SK-N-SH (cell line): ENCODE measurements at regions not wholly inside any gene's neighbourhood (a gene's known extent, or its start where the extent isn't known, plus 50 kb on each side); places are given as distances from the start of the nearest gene placed in this dataset.

ENCODE experiments used
- CTCF ChIA-PET: fragments of 300-600, 350-600 bp; formaldehyde crosslinking; extraction: SDS; loops from one replicate; lab custom pipeline; 2021; lab: Yijun Ruan, JAX
- POLR2A ChIA-PET: fragments of 350-600 bp; sonication (Branson Sonifier 250); formaldehyde crosslinking; extraction: SDS; loops from one replicate; lab custom pipeline; 2020; ENCODE audit warnings: antibody characterized with exemption, inconsistent platforms; lab: Yijun Ruan, JAX
- DNase-seq: peaks from one replicate; pipeline ENCODE4 v3.0.0; 2012
- H2AFZ ChIP-seq: fragments of 200-600 bp; sonication (generic); 2 replicates; pipeline ENCODE4 v1.8.1; 2016; ENCODE audit warnings: antibody characterized with exemption, mild to moderate bottlenecking, low read depth
- H3F3A ChIP-seq: fragments of 200-600 bp; sonication (generic); replicated peaks from 2 replicates; pipeline ENCODE3; 2016; ENCODE audit warnings: antibody characterized with exemption, mild to moderate bottlenecking; ENCODE audit not compliant: insufficient read depth
- H3K27ac ChIP-seq, 2 experiments: fragments of 200-500 bp in 1 of 2; fragments of 200-600 bp in 1 of 2; sonication (Bioruptor generic) in 1 of 2; sonication (generic), shearing (Covaris generic) in 1 of 2; 2 replicates each; pipeline versions ENCODE4 v1.5.1 to v1.6.1; 2014 to 2016; ENCODE audit warnings: low read depth in 2 of 2, inconsistent platforms in 1 of 2, low read length in 1 of 2, mild to moderate bottlenecking in 1 of 2, mixed read lengths in 1 of 2
- H3K27me3 ChIP-seq: fragments of 200-600 bp; sonication (generic), shearing (Covaris generic); 2 replicates; pipeline ENCODE4 v1.6.1; 2016; ENCODE audit warnings: mixed run types; ENCODE audit not compliant: insufficient read depth
- H3K36me3 ChIP-seq, 2 experiments: fragments of 200-500 bp in 1 of 2; fragments of 200-600 bp in 1 of 2; sonication (Bioruptor generic) in 1 of 2; sonication (generic) in 1 of 2; replicated peaks in 1 of 2; 2 replicates each; pipeline versions ENCODE3 to v1.5.1; 2014 to 2016; ENCODE audit warnings: low read length in 1 of 2, mild to moderate bottlenecking in 1 of 2; ENCODE audit not compliant: insufficient read depth in 2 of 2, control insufficient read depth in 1 of 2
- H3K4me1 ChIP-seq, 2 experiments: fragments of 200-500 bp in 1 of 2; fragments of 200-600 bp in 1 of 2; sonication (Bioruptor generic) in 1 of 2; sonication (generic), shearing (Covaris generic) in 1 of 2; 2 replicates each; pipeline versions ENCODE4 v1.5.1 to v1.6.1; 2014 to 2016; ENCODE audit warnings: low read depth in 1 of 2, low read length in 1 of 2, mixed run types in 1 of 2; ENCODE audit not compliant: insufficient read depth in 2 of 2, control insufficient read depth in 1 of 2
- H3K4me2 ChIP-seq: fragments of 200-600 bp; sonication (generic), shearing (Covaris generic); 2 replicates; pipeline ENCODE4 v1.6.1; 2017; ENCODE audit warnings: mixed run types
- H3K4me3 ChIP-seq, 2 experiments: fragments of 200-500 bp in 1 of 2; fragments of 200-600 bp in 1 of 2; sonication (Bioruptor generic) in 1 of 2; sonication (generic), shearing (Covaris generic) in 1 of 2; 2 replicates each; pipeline versions ENCODE4 v1.5.1 to v1.8.1; 2014 to 2016; ENCODE audit warnings: low read depth in 2 of 2, inconsistent platforms in 1 of 2, low read length in 1 of 2, mild to moderate bottlenecking in 1 of 2, mixed read lengths in 1 of 2, moderate library complexity in 1 of 2
- H3K79me2 ChIP-seq: fragments of 200-600 bp; sonication (generic); 2 replicates; pipeline ENCODE4 v1.8.1; 2017; ENCODE audit warnings: mild to moderate bottlenecking; ENCODE audit not compliant: insufficient read depth
- H3K9ac ChIP-seq: fragments of 200-600 bp; sonication (generic); 2 replicates; pipeline ENCODE4 v1.6.1; 2017; ENCODE audit warnings: mixed run types
- H3K9me2 ChIP-seq: fragments of 200-600 bp; sonication (generic); 2 replicates; pipeline ENCODE4 v1.6.1; 2017; ENCODE audit warnings: mixed run types
- H3K9me3 ChIP-seq: fragments of 200-600 bp; sonication (generic); 2 replicates; pipeline ENCODE4 v1.6.1; 2017; ENCODE audit warnings: mixed run types, mild to moderate bottlenecking, moderate library complexity
- H4K20me1 ChIP-seq: fragments of 200-600 bp; sonication (generic); 2 replicates; pipeline ENCODE4 v1.6.1; 2017; ENCODE audit warnings: mild to moderate bottlenecking, mixed run types; ENCODE audit not compliant: insufficient read depth
- CTCF ChIP-seq: fragments of 200-600 bp; sonication (generic); IDR thresholded peaks from 2 replicates; pipeline ENCODE4 v1.6.1; 2017; ENCODE audit warnings: antibody characterized with exemption, mild to moderate bottlenecking, moderate library complexity
- ELF1 ChIP-seq: IDR thresholded peaks from 2 replicates; pipeline ENCODE4 v1.4.0; 2012
- FOSL2 ChIP-seq: IDR thresholded peaks from 2 replicates; pipeline ENCODE4 v1.4.0; 2012; ENCODE audit warnings: low read depth, mild to moderate bottlenecking, moderate library complexity, borderline replicate concordance
- GATA2 ChIP-seq: sonication (generic); formaldehyde crosslinking; IDR thresholded peaks from 2 replicates; pipeline ENCODE4 v1.5.0; 2020; ENCODE audit warnings: mild to moderate bottlenecking, missing genetic modification reagents
- IRF3 ChIP-seq: fragments of 150-350 bp; IDR thresholded peaks from 2 replicates; pipeline ENCODE4 v1.6.1; 2016; ENCODE audit warnings: mild to moderate bottlenecking, low read depth, low read length
- NFIC ChIP-seq: IDR thresholded peaks from 2 replicates; pipeline ENCODE4 v1.4.0; 2012; ENCODE audit warnings: borderline replicate concordance
- NRF1 ChIP-seq: IDR thresholded peaks from 2 replicates; pipeline ENCODE4 v1.6.1; 2012; ENCODE audit warnings: low read depth, mild to moderate bottlenecking, low read length
- PBX3 ChIP-seq: IDR thresholded peaks from 2 replicates; pipeline ENCODE4; 2012
- REST ChIP-seq: IDR thresholded peaks from 2 replicates; pipeline ENCODE4 v1.6.1; 2012; ENCODE audit warnings: mild to moderate bottlenecking, low read depth, low read length, moderate library complexity
- TAF1 ChIP-seq: IDR thresholded peaks from 2 replicates; pipeline ENCODE4 v1.6.1; 2012; ENCODE audit warnings: low read depth, mild to moderate bottlenecking, low read length, moderate library complexity, borderline replicate concordance
- USF2 ChIP-seq: fragments of 150-350 bp; IDR thresholded peaks from 2 replicates; pipeline ENCODE4 v1.6.1; 2017; ENCODE audit warnings: antibody characterized with exemption, low read length, low read depth, borderline replicate concordance
- WGBS: methylation state at CpG from one replicate; pipeline ENCODE4 v1.1.6; 2017; ENCODE audit warnings: low lambda C conversion rate; 5-methylcytosine and 5-hydroxymethylcytosine counted together

GRCh38 chr11:35046681-35047080 lies 92.3 kb upstream of the CD44 start:
- Histone ChIP-seq H3K4me3 (no peak overlapping the region), H3K4me1 (peaks cover 0 to 20% of the 10 kb centered on the region in 2 experiments; a peak in 2 of 4 replicates), H3K27me3 (no peaks in the 10 kb centered on the region), H3K9me2 (no peaks in the 10 kb centered on the region), H3K36me3 (no peaks in the 10 kb centered on the region), H2AFZ (no peak overlapping the region), H3F3A (no peaks in the 10 kb centered on the region), H3K9ac (no peak overlapping the region), H3K27ac (no peak overlapping the region), H3K79me2 (no peaks in the 10 kb centered on the region), H3K4me2 (no peak overlapping the region), H4K20me1 (no peaks in the 10 kb centered on the region), H3K9me3 (no peaks in the 10 kb centered on the region)
- ChIA-PET CTCF (interaction anchor here (1.5 kb wide), 1 partner anchor 345 kb away, joined by 6 read pairs; no protein-coding TSS in a partner anchor), POLR2A (no interaction called here)
- 80% methylated on average over 1 of the region's 1 CpG for WGBS
- TF ChIP-seq USF2 (no peak), PBX3 (no peak), ELF1 (no peak), NFIC (no peak), CTCF (no peak), TAF1 (no peak), NRF1 (no peak), GATA2 (CRISPR knock-in tag) (no peak)
- no peak for DNase-seq

GRCh38 chr11:35047179-35047578 lies 91.8 kb upstream of the CD44 start:
- POLR2A ChIA-PET, result no interaction called here
- no peak overlapping the region for H3K4me2 ChIP-seq
- no peaks in the 10 kb centered on the region for H3K9me2 ChIP-seq
- no peak overlapping the region for H2AFZ ChIP-seq
- TF ChIP-seq CTCF (no peak), IRF3 (no peak), REST (no peak), FOSL2 (no peak)
- TF ChIP-seq, all 33 proteins: peak for 0
- Histone ChIP-seq H4K20me1 (no peaks in the 10 kb centered on the region), H3K27me3 (no peaks in the 10 kb centered on the region), H3K9me3 (no peaks in the 10 kb centered on the region), H3K9ac (no peak overlapping the region), H3K27ac (no peak overlapping the region), H3K36me3 (no peaks in the 10 kb centered on the region), H3K4me1 (peaks cover 0 to 18% of the 10 kb centered on the region in 2 experiments; a peak in 2 of 4 replicates), H3F3A (no peaks in the 10 kb centered on the region), H3K79me2 (no peaks in the 10 kb centered on the region), H3K4me3 (no peak overlapping the region)
- WGBS, result 43% methylated on average over 1 of the region's 1 CpG
- DNase-seq, result no peak
- CTCF ChIA-PET, result interaction anchor here (1.2 to 1.5 kb wide), 2 partner anchors 92 to 345 kb away, joined by 5 to 6 read pairs; partner anchors contain the start of gene CD44
